SK-N-SH treated with all-trans-retinoic acid at 6 μM for 48 hours (cell line): ENCODE measurements at regions not wholly inside any gene's neighbourhood (a gene's known extent, or its start where the extent isn't known, plus 50 kb on each side); places are given as distances from the start of the nearest gene placed in this dataset.

ENCODE experiments used
- ARNTL ChIP-seq: fragments of 450-650 bp; formaldehyde crosslinking; IDR thresholded peaks from 2 replicates; pipeline ENCODE4 v1.5.0; 2020; ENCODE audit warnings: low read depth, mild to moderate bottlenecking, moderate library complexity, borderline replicate concordance
- CREB5 ChIP-seq: fragments of 250-450 bp; sonication (Bioruptor Pico); IDR thresholded peaks from 2 replicates; pipeline ENCODE4 v1.5.1; 2020; ENCODE audit warnings: low read depth, mild to moderate bottlenecking, moderate library complexity
- GLIS3 ChIP-seq: fragments of 250-450 bp; sonication (Bioruptor Pico); IDR thresholded peaks from 2 replicates; pipeline ENCODE4 v1.5.0; 2020; ENCODE audit warnings: mild to moderate bottlenecking, moderate library complexity
- TSHZ2 ChIP-seq: fragments of 250-450 bp; sonication (Bioruptor Pico); IDR thresholded peaks from 2 replicates; pipeline ENCODE4 v1.5.0; 2020; ENCODE audit warnings: mild to moderate bottlenecking, moderate library complexity

- no peak for TF ChIP-seq ARNTL
- TF ChIP-seq TSHZ2 (CRISPR knock-in tag) = no peak
- no peak for TF ChIP-seq GLIS3
- no peak for TF ChIP-seq CREB5 (CRISPR knock-in tag)
These were observed 52.5 kb upstream of the SLC22A23 start for GRCh38 chr6:3509336-3509735.
